Large intestine (tissue), 3 donors: ENCODE measurements at regions not wholly inside any gene's neighbourhood (a gene's known extent, or its start where the extent isn't known, plus 50 kb on each side); places are given as distances from the start of the nearest gene placed in this dataset.

ENCODE experiments used
- DNase-seq, 2 donors: peaks; one replicate each; pipeline versions ENCODE4 v3.0.0 to v3.0.0-alpha.2; 2013
- H3K27ac ChIP-seq: one replicate; pipeline ENCODE4 v1.5.1; 2013; ENCODE audit warnings: low read length
- H3K27me3 ChIP-seq: 2 replicates; pipeline ENCODE4 v1.6.1; 2013; ENCODE audit warnings: low read length; ENCODE audit not compliant: control insufficient read depth, insufficient read depth
- H3K36me3 ChIP-seq: 2 replicates; pipeline ENCODE4 v1.6.1; 2013; ENCODE audit warnings: low read length; ENCODE audit not compliant: control insufficient read depth, insufficient read depth
- H3K4me1 ChIP-seq: one replicate; pipeline ENCODE4 v1.6.1; 2013; ENCODE audit warnings: low read length; ENCODE audit not compliant: control insufficient read depth, insufficient read depth
- H3K4me3 ChIP-seq: one replicate; pipeline ENCODE4 v1.5.1; 2013; ENCODE audit warnings: low read length
- H3K9me3 ChIP-seq: one replicate; pipeline ENCODE4 v1.6.1; 2013; ENCODE audit warnings: mild to moderate bottlenecking, low read depth, low read length, moderate library complexity; ENCODE audit not compliant: control insufficient read depth
- WGBS: methylation state at CpG from one replicate; pipeline ENCODE4 v1.1.5; 2013; ENCODE audit warnings: low lambda C conversion rate; ENCODE audit not compliant: insufficient coverage; 5-methylcytosine and 5-hydroxymethylcytosine counted together

GRCh38 chr2:121086450-121086849, 198.6 kb downstream of the TFCP2L1 start:
- DNase-seq: no peak
- no CpG with 5 or more reads among the region's 12 CpGs for WGBS
- no peaks in the 10 kb centered on the region for H3K36me3 ChIP-seq
- peaks cover 6% of the 10 kb centered on the region for H3K27me3 ChIP-seq
- no peaks in the 10 kb centered on the region for H3K9me3 ChIP-seq
- H3K4me3 ChIP-seq: no peak overlapping the region
- no peak overlapping the region for H3K27ac ChIP-seq
- H3K4me1 ChIP-seq: no peaks in the 10 kb centered on the region

GRCh38 chr2:121087117-121087516, 197.9 kb downstream of the TFCP2L1 start:
- no peak overlapping the region for H3K27ac ChIP-seq
- no CpG with 5 or more reads among the region's 7 CpGs for WGBS
- no peak overlapping the region for H3K4me3 ChIP-seq
- peaks cover 6% of the 10 kb centered on the region for H3K27me3 ChIP-seq
- H3K9me3 ChIP-seq: no peaks in the 10 kb centered on the region
- no peaks in the 10 kb centered on the region for H3K36me3 ChIP-seq
- no peak for DNase-seq
- H3K4me1 ChIP-seq: no peaks in the 10 kb centered on the region

- H3K27ac ChIP-seq: no peak overlapping the region
- no peaks in the 10 kb centered on the region for H3K4me1 ChIP-seq
- WGBS: no CpG with 5 or more reads among the region's 27 CpGs
- peak in 1 of 2 donors; percentile 24 for DNase-seq
- H3K9me3 ChIP-seq: no peaks in the 10 kb centered on the region
- H3K36me3 ChIP-seq: no peaks in the 10 kb centered on the region
- peaks cover 6% of the 10 kb centered on the region for H3K27me3 ChIP-seq
- H3K4me3 ChIP-seq: no peak overlapping the region
Observed at GRCh38 chr2:121088251-121089165, 196.5 kb downstream of the TFCP2L1 start.

GRCh38 chr2:121089166-121089510, 195.9 kb downstream of the TFCP2L1 start:
- Histone ChIP-seq H3K4me3 (no peak overlapping the region), H3K27me3 (peaks cover 6% of the 10 kb centered on the region), H3K36me3 (no peaks in the 10 kb centered on the region), H3K9me3 (no peaks in the 10 kb centered on the region), H3K27ac (no peak overlapping the region), H3K4me1 (no peaks in the 10 kb centered on the region)
- no CpG with 5 or more reads among the region's 11 CpGs for WGBS
- DNase-seq: no peak

GRCh38 chr2:121090088-121090715, 194.8 kb downstream of the TFCP2L1 start:
- no peaks in the 10 kb centered on the region for H3K4me1 ChIP-seq
- WGBS: no CpG with 5 or more reads among the region's 18 CpGs
- no peak for DNase-seq
- peaks cover 6% of the 10 kb centered on the region for H3K27me3 ChIP-seq
- no peak overlapping the region for H3K4me3 ChIP-seq
- no peaks in the 10 kb centered on the region for H3K36me3 ChIP-seq
- H3K27ac ChIP-seq: no peak overlapping the region
- H3K9me3 ChIP-seq: no peaks in the 10 kb centered on the region

- Histone ChIP-seq H3K27me3 (no peaks in the 10 kb centered on the region), H3K9me3 (no peaks in the 10 kb centered on the region), H3K4me1 (no peaks in the 10 kb centered on the region), H3K4me3 (no peak overlapping the region), H3K27ac (no peak overlapping the region), H3K36me3 (no peaks in the 10 kb centered on the region)
- WGBS: no CpG with 5 or more reads among the region's 2 CpGs
- DNase-seq: no peak
Observed at GRCh38 chr2:121092095-121092494, 192.9 kb downstream of the TFCP2L1 start.

- H3K4me3 ChIP-seq: no peak overlapping the region
- H3K27me3 ChIP-seq: no peaks in the 10 kb centered on the region
- H3K36me3 ChIP-seq: no peaks in the 10 kb centered on the region
- H3K4me1 ChIP-seq: no peaks in the 10 kb centered on the region
- DNase-seq: no peak
- no peaks in the 10 kb centered on the region for H3K9me3 ChIP-seq
- no CpG with 5 or more reads among the region's 2 CpGs for WGBS
- no peak overlapping the region for H3K27ac ChIP-seq
Observed at GRCh38 chr2:121093692-121094091, 191.3 kb downstream of the TFCP2L1 start.

- Histone ChIP-seq H3K27ac (no peak overlapping the region), H3K36me3 (no peaks in the 10 kb centered on the region), H3K9me3 (no peaks in the 10 kb centered on the region), H3K4me3 (no peak overlapping the region), H3K27me3 (no peaks in the 10 kb centered on the region), H3K4me1 (no peaks in the 10 kb centered on the region)
- DNase-seq: no peak
- no CpG with 5 or more reads among the region's 3 CpGs for WGBS
Observed at GRCh38 chr2:121094101-121094500, 190.9 kb downstream of the TFCP2L1 start.

GRCh38 chr2:121094845-121095244, 190.2 kb downstream of the TFCP2L1 start:
- no peak overlapping the region for H3K4me3 ChIP-seq
- H3K27me3 ChIP-seq: no peaks in the 10 kb centered on the region
- no peaks in the 10 kb centered on the region for H3K4me1 ChIP-seq
- no CpG with 5 or more reads among the region's 3 CpGs for WGBS
- H3K9me3 ChIP-seq: no peaks in the 10 kb centered on the region
- no peaks in the 10 kb centered on the region for H3K36me3 ChIP-seq
- no peak for DNase-seq
- no peak overlapping the region for H3K27ac ChIP-seq

GRCh38 chr2:121095257-121096080, 189.5 kb downstream of the TFCP2L1 start:
- H3K27me3 ChIP-seq: no peaks in the 10 kb centered on the region
- no CpG with 5 or more reads among the region's 19 CpGs for WGBS
- H3K9me3 ChIP-seq: no peaks in the 10 kb centered on the region
- no peaks in the 10 kb centered on the region for H3K4me1 ChIP-seq
- H3K36me3 ChIP-seq: no peaks in the 10 kb centered on the region
- H3K27ac ChIP-seq: no peak overlapping the region
- no peak overlapping the region for H3K4me3 ChIP-seq
- DNase-seq: peak; percentile 44 to 47
